GM18502 (cell line): ENCODE measurements at regions not wholly inside any gene's neighbourhood (a gene's known extent, or its start where the extent isn't known, plus 50 kb on each side); places are given as distances from the start of the nearest gene placed in this dataset.

Source experiments
- ATAC-seq: cut with Tn5 transposase; IDR thresholded peaks from one replicate; pipeline ENCODE4 v1.9.1; 2021; ENCODE audit warnings: mild to moderate bottlenecking; ENCODE audit not compliant: unreplicated experiment, poor library complexity

DNA sequence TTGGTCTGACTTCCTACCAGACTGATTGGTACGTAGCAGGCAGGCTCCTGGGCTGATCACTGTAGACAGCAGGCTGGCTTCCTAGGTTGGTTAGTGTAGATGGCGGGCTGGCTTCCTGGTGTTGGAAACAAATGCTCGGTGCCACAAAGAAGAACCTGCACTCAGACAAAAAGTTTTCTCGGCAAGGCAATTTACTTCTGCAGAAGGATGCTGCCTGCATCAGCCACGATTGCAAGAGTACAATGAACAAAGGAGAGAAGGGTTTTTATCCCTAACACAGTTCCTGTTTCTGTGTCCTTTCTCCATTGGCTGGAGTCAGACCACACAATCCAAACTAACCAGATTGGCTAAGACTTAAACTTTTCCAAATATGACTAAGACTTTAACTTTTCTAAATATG, 123.6 kb upstream of the PPP2R2D start:
- no peak for ATAC-seq

DNA sequence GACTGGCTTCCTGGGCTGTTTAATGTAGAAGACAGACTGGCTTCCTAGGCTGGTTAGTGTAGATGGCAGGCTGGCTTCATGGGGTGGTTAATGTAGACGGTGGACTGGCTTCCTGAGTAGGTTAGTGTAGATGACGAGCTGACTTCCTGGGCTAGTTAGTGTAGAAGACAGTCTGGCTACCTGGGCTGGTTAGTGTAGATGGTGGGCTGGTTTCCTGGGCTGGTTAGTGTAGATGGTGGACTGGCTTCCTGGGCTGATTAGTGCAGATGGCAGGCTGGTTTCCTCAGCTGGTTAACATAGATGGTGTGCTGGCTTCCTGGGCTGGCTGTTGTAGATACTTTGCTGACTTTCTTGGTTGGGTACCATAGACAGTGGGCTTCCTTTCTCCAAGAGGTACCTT, 122.9 kb upstream of the PPP2R2D start:
- ATAC-seq: no peak

DNA sequence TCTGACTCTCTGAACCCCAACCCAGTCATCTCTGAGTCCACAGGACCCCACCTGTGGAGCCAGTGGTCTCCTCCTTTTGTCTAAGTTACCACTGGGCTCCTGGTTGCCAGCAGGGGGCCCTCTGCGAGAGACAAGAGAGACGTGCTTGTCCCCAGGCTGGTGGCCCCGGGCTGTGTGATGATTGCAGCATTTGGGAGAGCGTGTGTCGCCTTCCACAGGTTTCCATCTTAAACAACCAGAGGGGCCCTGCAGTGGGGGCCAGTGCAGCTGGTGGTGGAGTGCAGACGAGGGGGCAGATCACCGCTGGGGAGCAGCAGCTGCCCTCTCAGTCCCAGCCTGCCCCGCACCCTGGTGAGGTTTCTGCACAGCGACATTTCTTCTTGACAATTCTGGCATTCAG, 122.4 kb upstream of the PPP2R2D start:
- ATAC-seq: no peak

DNA sequence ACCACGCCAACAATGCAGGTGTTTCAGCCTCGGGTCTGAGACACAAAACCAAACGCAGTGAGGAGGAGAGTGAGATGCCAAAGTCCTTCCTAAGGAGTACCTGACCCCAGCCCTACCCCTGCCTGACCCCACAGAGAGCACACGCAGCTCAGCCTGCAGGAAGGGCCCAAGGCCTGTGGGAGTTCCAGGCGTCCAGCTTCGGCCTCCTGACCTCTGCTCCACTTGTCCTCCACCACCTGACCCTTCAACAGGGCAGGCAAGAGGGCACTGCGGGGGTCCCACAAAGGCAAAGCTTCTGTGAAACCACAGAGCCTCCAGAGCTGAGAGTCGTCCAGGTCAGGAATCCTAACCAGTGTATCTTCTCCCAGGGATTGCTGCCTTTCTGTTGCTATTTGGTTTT, 122.0 kb upstream of the PPP2R2D start:
- ATAC-seq: no peak

DNA sequence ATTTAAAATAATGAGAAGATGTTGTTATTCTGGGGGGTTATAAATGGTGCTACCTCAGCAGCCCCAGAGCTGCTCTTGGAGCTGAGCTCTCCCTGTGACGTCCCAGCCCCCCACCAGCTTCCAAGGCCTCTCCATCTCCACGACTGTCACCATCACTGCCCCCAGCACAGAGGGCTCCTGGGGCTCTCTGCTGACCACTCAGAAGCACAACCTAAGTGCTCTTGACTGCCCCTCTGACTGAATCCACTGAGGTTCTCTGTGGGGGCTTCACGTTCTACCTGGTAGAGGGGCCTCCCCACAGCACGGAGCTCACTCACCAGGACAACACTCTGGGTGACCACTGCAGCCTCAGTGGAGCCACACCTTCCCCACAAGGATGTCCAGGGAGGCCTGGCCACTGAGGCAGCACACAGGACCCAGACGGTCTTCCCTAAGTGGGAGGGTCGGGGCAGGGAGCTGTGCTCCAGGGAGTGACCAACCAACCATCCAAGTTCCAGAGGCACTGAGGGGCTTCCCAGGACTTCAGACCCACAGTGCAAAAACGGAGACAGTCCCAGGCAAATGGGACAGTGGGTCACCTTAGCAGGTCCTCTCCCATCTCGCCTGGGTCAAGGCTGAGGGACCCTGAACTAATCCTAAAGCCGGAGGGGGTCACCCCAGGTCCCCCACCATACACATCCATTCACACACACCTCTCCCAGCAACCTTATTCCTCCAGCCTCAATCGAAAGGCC, 121.0 kb upstream of the PPP2R2D start:
- no peak for ATAC-seq

DNA sequence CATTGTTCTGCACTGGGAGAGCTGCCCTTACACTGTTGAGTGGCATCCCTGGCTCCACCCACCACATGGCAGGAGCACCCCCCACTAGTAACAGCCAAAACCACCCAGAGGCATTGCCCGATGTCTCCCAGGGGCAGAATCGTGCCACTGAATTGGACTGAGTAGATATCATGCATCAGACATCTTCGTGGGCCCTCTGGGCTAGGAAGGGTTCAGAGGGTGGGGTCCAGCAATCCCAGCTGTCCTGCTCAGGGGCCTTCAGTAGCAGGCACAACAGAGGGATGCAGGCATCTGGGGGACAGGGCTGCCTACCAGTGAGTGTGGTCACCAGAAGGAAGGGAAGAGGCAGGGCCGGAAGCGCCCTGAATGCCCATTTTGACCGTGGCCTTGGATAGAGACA, 119.7 kb upstream of the PPP2R2D start:
- ATAC-seq: no peak

DNA sequence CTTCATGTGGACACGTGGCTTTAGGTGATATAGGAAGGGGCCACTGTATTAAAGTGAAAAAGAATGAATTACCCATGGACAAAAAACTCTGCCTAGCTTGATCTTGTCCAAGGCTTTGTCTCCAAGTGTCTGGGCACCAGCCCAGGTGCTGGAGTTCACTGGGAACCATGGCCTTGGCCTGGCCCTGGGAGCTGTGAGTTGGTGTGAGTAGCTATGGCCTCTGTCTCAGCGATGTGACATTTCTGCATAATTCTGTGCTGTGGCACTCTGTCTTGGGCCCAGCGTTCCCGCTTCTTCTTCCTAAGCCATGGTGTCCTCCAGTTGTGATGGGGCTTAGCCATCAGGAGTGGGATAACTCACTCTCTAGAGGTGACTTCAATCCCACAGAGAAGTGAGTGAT, 119.0 kb upstream of the PPP2R2D start:
- no peak for ATAC-seq

DNA sequence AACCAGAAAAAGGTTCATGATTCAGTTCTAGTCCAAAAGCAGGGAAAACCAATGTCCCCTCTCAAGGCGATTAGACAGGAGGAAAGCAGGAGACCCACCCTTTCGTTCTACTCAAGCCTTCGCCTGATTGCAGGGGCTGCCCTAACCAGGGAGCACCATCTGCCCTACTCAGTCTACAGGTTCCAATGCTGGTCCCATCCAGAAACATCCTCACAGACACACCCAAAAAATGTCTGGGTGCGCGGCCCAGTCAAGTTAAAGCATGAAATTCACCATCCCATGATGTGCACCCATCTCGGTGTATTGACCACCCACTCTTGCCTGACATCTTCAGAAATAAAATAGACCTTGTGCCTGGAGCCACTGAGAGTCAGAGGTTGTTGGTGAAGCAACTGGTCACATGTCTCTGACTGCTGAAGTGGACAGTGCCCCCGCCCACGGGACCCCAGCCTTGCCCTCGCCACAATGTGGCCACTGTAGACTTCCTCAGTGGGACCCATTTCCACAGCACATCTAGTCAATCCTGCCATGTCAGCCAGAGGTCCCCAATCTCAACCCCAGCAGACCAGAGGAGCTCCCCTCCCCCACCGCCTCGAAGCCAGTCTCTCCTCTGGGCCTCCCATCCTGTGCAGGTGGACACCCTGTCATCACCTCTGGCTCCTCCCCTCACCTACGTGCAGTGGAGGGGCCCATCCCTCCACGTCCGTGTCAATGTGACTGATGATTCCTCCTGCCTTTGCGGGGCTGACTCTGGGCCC, 116.3 kb upstream of the PPP2R2D start:
- ATAC-seq: no peak

DNA sequence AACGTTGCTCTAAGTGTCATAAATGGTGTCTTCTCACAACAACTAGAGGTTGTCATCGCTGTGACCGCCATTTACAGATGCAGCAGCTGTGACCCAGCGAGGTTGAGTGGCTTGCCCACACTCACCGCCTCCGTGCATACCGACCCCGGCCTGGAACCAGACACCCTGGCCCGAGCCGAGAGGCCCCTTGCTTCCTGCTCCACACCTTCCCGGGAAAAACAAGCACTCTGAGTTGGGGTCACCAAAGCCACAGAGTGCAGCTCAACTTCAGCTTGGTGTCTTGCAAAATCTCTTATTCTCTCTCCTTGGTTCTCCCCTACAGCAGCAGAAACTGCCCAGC, 115.7 kb upstream of the PPP2R2D start:
- ATAC-seq: no peak

DNA sequence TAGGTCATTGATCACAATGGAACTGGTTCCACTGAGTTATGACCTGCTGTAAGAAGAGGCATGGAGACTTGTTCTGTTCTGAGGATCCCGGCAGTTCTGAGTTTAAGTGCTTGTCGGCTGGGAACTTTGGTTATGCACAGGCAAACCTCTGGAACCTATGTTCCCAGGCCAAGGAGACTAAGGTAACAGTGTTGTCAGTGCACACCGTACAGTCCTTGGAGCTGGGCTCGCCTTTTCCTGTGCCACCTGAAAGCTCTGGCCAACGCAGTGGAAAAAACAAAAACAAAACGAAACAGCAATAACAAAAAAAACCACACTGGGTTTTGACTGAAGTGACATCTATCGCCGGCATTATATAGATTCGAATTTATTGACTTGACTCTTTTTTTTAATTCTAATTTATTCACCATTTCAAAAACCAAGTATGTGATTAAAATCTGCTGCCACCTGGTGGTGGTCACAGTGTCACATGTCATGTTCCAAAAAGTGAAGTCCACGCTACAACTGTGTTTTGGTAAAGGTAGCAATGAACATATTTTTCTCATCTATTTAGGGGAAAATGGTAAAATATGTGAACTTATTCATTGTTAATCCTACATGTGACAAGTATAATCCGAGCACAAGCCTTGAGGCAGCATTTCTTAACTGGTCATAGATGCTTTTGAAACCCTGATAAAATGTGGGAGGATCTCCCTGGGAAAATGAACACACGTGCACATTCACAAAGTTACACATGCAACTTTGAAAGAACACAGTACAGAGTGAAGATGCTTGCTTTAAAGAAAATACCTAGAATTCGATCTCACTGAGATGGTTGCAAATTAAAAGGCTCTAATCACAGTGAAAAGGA, 113.8 kb upstream of the PPP2R2D start:
- ATAC-seq: no peak

DNA sequence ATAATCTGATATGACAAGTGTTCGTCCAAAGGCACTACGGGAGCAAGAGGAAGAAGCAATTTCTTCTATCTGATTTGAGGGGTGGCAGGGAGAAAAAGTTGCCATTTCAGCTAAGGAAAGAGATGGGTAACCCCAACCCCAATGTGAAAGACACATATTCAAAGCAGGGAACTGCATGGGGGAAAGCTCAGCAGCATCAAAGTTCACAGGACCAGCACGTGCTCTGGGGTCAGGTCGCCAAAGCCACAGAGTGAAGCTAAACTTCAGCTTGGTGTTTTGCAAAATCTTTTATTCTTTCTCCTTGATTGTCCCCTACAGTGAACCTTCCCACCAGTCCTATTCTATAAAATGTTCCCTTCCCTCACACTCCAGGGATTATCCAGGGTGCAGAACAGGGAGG, 112.8 kb upstream of the PPP2R2D start:
- no peak for ATAC-seq

DNA sequence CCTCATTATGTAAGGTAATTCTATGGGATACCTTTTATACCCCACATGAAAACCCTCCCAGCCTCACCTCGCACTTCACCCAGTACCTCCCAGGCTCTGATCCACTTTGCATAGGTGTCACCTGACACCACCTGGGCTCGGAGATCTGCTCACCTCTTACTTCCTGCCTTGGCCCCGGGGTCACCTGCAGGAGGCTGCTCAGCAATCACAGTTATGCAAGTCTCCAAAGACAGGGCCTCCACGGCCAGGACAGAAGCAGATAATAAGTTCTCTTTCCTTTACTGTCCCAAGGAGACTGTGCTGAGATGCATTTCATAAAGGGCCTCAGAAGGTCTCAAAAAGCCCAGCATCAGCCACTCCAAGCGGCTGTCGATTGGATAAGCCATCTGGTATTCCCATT, 112.4 kb upstream of the PPP2R2D start:
- ATAC-seq: no peak

DNA sequence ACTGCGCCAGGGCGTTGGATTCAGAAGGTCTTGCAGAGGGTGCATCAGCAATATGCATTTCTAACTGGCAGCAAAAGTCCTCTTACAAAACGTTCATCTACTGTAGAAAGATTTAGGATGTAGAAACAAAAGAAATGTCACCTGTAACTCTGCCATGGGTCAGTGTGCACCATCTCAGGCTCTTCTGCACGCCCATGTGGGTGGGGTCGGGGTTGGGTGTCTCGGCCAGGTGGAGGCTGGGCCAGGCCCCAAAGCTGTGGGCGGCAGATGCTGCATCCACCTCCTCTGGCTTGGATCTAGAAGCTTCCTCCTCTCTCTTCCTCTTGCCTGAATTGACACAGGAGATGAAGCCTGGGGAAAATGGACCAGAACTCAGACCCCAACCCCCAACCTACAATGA, 111.3 kb upstream of the PPP2R2D start:
- ATAC-seq: no peak

DNA sequence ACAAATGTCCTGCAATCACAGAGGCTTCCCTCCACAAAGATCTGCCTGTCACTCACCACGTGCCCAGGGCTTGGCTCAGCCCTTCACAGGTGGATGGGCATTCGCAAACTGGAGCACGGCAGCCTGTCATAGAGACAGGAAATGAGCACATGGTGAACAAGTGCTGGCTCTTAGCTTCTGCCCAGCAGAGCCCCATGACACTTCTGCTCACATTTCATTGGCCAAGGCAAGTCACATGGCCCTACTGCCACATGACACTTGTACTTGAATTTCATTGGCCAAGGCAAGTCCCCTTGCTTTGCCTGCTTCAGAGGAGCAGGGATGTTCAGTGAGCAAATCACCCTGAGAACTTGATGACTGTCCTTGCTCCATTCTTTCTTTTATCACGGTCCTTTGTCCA, 110.8 kb upstream of the PPP2R2D start:
- ATAC-seq: no peak

DNA sequence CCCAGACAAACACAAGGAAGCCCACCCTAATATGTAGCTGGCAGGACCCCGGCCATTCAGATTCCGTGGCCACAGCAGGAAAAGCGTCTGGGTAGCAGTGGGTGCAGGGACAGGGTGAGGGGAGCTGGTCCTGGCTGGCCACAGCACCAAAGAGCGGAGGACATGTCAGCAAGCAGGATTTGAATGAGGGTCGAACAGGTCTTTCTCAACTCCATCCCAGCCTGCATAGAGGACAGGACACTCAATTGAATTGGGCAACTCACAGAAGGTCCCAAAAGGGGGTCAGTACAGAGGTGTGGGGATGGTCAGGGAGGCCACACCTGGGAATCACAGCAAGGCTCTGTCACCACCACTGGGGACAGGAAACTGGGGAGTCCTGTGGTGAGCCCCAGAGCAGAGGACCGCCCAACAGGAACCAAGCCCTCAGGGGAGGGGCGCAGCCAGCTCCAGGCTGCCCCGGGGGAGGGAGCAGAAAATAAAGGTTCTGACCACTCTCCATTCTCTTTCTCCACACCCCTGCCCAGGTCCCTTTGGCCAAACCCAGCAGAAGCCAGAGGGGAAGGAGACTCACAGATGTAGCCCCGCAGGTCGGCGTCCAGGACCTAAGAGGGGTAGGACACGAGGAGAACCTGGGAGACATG, 108.7 kb upstream of the PPP2R2D start:
- ATAC-seq: no peak

DNA sequence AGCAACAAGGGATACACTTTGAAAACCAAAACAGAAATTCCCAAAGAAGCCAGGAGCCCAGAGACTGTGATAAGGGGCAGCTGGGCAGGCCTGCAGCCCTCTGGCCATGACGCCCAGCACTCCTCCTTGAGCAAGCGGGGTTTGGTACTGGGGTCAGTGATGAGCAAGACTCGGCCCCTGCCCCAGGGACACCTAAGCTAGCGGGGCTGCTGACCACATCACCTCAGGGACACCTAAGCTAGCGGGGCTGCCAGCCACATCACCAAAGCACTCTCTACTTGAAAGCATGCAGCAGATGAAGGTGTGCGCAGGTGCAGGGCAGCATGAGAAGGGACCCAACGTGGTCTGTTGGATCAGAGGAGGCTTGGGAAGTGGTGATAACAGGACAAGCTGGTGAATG, 108.0 kb upstream of the PPP2R2D start:
- ATAC-seq: no peak

DNA sequence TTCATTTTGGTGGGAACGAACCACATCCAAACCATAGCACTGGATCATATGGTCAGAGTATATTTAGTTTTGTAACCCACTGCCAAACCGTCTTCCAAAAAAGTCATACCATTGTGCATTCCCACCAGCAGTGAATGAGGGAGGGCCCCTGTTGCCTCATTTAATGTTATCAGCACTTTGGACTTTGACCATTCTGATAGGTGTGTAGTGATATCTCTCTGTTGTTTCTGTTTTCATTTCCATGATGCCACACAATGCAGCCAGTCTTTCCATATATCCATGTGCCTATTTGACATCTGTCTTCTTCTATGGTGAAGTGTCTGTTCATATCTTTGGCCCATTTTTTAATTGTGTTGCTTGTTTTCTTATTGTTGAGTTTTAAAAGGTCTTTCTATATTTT, 105.0 kb upstream of the PPP2R2D start:
- ATAC-seq: no peak

DNA sequence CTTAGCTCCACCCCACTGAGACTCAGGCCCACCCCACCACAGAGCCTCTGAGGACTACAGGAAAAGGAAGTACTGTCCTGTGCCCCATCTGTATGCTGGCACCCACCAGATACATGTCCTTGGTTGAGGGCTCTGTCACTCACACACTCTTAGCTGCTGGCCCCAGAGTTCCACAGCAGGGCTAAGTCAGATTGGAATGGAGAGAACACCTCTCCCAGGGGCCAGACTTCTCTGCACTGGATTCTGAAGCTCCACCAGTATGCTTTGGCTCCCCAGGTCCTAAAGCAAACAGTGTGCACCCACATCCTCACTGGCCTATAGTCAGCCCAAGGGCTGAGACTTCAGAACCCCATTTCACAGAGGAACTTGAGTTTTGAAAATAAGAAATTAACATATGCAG, 103.2 kb upstream of the PPP2R2D start:
- ATAC-seq: no peak

DNA sequence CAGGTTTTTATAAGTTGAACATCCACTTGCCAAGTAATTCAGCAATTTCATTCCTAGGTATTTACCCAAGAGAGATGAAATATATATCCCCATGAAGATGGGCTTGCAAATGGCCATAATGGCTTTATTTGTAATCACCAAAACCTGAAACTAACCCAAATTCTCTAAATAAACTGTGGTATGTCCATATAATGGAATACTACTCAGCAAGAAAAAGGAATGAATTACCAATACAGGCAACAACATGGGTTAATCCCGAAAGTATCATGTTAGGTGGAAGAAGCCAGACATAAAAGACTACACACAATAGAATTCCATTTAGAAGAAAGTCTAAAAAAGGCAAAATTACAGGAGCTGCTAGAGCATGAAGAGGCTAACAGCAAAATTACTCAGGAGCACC, 101.4 kb upstream of the PPP2R2D start:
- no peak for ATAC-seq

DNA sequence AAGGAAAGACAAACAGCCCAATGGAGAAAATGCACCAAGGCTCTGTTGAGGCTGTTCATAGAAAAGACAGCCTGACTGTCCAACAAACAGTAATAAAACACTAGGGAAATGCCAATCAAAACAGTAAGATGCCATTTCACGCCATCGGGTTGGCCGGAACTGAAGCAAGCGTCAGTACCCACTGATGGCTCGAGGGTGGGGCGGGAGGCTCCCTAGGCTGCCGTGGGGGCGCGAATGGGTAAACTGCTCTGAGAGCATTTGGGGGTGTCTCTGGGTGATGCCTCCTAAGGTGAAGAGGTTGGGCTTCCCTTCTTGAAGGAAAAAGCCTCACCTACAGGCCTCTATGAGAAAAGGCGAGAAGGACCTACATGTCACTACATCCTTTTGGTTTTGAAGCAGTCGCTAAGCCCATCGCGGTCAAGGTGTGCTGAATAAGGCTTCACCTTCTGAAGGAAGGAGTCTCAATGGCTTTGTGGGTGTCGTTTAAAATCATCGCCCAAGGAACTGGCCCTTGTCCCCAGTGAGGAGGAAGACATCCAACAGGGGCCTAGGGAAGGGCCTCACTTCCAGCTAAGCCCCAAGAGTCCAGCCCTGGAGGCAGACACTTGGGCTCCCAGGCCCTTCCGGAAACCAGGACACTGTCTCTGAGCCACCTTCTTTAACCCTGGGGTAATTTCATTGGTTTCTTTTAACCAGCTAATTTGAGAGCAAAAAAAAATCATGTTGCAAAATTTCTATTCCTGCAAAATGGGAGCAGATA, 98.5 kb upstream of the PPP2R2D start:
- no peak for ATAC-seq
